ENCODE measurements at regions not wholly inside any gene's neighbourhood (a gene's known extent, or its start where the extent isn't known, plus 50 kb on each side); places are given as distances from the start of the nearest gene placed in this dataset.

DNA sequence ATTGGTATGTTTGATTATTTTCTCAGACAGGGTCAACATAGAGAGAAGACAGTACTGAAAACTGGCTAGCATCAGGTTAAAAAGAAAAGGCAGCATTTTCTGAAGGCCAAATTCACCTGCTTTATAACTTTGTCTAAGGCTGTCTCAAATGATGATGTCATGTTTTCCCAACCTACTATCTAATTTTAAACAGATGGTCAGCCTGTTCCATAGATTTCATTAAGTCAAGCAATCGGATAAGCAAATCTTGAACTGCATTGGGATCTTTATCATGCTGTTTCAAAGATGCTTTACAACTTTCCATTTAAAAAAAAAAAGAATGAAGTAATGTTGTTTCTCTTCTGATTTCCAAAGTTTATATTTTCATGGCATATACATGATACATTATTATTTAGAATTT lies 56.3 kb upstream of the SPOPL start:
- Histone ChIP-seq H3K36me3 (ENCODE audit: insufficient read depth) (no peaks in the 10 kb centered on the region), H3F3A (replicated peaks; ENCODE audit: low read depth) (no peaks in the 10 kb centered on the region), H3K9me2 (ENCODE audit: insufficient read depth) (0 out of 2 replicates have a peak, but pooled peaks cover 6% of the 10 kb centered on the region), H3K4me1 (ENCODE audit: insufficient read depth) (no peaks in the 10 kb centered on the region), H4K20me1 (replicated peaks; ENCODE audit: insufficient read depth) (no peaks in the 10 kb centered on the region), H3K27ac (ENCODE audit: low read depth) (no peak overlapping the region), H3K4me2 (no peak overlapping the region), H3K79me2 (replicated peaks; ENCODE audit: insufficient read depth) (no peaks in the 10 kb centered on the region), H3K4me3 (no peak overlapping the region), H3K27me3 (ENCODE audit: insufficient read depth) (no peaks in the 10 kb centered on the region), H2AFZ (no peak overlapping the region)
- Mint-ChIP-seq H3K27me3 (ENCODE audit: insufficient read depth, low read depth, poor library complexity) (peaks cover 6% of the 10 kb centered on the region), H3K36me3 (ENCODE audit: low read depth) (no peaks in the 10 kb centered on the region), H3K4me1 (peaks cover 3% of the 10 kb centered on the region), H3K27ac (no peak overlapping the region), H3K9me3 (no peaks in the 10 kb centered on the region), H3K4me3 (no peak overlapping the region)
- DNase-seq (ENCODE audit: low spot score) (no peak), ATAC-seq (no peak)
- TF ChIP-seq EZH2 (IDR thresholded peaks at IDR 0.05; ENCODE audit: low read depth, unreplicated experiment), result no peak
- no peak for TF ChIP-seq EZH2phosphoT487 (IDR thresholded peaks at IDR 0.05; ENCODE audit: unreplicated experiment)
- TF ChIP-seq, protein P1, sequence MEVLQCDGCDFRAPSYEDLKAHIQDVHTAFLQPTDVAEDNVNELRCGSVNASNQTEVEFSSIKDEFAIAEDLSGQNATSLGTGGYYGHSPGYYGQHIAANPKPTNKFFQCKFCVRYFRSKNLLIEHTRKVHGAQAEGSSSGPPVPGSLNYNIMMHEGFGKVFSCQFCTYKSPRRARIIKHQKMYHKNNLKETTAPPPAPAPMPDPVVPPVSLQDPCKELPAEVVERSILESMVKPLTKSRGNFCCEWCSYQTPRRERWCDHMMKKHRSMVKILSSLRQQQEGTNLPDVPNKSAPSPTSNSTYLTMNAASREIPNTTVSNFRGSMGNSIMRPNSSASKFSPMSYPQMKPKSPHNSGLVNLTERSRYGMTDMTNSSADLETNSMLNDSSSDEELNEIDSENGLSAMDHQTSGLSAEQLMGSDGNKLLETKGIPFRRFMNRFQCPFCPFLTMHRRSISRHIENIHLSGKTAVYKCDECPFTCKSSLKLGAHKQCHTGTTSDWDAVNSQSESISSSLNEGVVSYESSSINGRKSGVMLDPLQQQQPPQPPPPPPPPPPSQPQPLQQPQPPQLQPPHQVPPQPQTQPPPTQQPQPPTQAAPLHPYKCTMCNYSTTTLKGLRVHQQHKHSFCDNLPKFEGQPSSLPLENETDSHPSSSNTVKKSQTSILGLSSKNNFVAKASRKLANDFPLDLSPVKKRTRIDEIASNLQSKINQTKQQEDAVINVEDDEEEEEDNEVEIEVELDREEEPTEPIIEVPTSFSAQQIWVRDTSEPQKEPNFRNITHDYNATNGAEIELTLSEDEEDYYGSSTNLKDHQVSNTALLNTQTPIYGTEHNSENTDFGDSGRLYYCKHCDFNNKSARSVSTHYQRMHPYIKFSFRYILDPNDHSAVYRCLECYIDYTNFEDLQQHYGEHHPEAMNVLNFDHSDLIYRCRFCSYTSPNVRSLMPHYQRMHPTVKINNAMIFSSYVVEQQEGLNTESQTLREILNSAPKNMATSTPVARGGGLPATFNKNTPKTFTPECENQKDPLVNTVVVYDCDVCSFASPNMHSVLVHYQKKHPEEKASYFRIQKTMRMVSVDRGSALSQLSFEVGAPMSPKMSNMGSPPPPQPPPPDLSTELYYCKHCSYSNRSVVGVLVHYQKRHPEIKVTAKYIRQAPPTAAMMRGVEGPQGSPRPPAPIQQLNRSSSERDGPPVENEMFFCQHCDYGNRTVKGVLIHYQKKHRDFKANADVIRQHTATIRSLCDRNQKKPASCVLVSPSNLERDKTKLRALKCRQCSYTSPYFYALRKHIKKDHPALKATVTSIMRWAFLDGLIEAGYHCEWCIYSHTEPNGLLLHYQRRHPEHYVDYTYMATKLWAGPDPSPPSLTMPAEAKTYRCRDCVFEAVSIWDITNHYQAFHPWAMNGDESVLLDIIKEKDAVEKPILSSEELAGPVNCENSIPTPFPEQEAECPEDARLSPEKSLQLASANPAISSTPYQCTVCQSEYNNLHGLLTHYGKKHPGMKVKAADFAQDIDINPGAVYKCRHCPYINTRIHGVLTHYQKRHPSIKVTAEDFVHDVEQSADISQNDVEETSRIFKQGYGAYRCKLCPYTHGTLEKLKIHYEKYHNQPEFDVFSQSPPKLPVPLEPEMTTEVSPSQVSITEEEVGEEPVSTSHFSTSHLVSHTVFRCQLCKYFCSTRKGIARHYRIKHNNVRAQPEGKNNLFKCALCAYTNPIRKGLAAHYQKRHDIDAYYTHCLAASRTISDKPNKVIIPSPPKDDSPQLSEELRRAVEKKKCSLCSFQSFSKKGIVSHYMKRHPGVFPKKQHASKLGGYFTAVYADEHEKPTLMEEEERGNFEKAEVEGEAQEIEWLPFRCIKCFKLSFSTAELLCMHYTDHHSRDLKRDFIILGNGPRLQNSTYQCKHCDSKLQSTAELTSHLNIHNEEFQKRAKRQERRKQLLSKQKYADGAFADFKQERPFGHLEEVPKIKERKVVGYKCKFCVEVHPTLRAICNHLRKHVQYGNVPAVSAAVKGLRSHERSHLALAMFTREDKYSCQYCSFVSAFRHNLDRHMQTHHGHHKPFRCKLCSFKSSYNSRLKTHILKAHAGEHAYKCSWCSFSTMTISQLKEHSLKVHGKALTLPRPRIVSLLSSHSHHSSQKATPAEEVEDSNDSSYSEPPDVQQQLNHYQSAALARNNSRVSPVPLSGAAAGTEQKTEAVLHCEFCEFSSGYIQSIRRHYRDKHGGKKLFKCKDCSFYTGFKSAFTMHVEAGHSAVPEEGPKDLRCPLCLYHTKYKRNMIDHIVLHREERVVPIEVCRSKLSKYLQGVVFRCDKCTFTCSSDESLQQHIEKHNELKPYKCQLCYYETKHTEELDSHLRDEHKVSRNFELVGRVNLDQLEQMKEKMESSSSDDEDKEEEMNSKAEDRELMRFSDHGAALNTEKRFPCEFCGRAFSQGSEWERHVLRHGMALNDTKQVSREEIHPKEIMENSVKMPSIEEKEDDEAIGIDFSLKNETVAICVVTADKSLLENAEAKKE (CRISPR knock-in tag; IDR thresholded peaks at IDR 0.05), result no peak
- TF ChIP-seq, protein P2, sequence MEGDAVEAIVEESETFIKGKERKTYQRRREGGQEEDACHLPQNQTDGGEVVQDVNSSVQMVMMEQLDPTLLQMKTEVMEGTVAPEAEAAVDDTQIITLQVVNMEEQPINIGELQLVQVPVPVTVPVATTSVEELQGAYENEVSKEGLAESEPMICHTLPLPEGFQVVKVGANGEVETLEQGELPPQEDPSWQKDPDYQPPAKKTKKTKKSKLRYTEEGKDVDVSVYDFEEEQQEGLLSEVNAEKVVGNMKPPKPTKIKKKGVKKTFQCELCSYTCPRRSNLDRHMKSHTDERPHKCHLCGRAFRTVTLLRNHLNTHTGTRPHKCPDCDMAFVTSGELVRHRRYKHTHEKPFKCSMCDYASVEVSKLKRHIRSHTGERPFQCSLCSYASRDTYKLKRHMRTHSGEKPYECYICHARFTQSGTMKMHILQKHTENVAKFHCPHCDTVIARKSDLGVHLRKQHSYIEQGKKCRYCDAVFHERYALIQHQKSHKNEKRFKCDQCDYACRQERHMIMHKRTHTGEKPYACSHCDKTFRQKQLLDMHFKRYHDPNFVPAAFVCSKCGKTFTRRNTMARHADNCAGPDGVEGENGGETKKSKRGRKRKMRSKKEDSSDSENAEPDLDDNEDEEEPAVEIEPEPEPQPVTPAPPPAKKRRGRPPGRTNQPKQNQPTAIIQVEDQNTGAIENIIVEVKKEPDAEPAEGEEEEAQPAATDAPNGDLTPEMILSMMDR (conservative IDR thresholded peaks at IDR 0.05; ENCODE audit: low read depth in 2 of 2), result no peak
- TF ChIP-seq STAT1 (IDR thresholded peaks at IDR 0.05; ENCODE audit: unreplicated experiment), result no peak
- TF ChIP-seq, protein P3, sequence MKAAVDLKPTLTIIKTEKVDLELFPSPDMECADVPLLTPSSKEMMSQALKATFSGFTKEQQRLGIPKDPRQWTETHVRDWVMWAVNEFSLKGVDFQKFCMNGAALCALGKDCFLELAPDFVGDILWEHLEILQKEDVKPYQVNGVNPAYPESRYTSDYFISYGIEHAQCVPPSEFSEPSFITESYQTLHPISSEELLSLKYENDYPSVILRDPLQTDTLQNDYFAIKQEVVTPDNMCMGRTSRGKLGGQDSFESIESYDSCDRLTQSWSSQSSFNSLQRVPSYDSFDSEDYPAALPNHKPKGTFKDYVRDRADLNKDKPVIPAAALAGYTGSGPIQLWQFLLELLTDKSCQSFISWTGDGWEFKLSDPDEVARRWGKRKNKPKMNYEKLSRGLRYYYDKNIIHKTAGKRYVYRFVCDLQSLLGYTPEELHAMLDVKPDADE (IDR thresholded peaks at IDR 0.05), result no peak
- no peak for TF ChIP-seq CREB1 (CRISPR knock-in tag; IDR thresholded peaks at IDR 0.05; ENCODE audit: low read depth)
- TF ChIP-seq, protein P4, sequence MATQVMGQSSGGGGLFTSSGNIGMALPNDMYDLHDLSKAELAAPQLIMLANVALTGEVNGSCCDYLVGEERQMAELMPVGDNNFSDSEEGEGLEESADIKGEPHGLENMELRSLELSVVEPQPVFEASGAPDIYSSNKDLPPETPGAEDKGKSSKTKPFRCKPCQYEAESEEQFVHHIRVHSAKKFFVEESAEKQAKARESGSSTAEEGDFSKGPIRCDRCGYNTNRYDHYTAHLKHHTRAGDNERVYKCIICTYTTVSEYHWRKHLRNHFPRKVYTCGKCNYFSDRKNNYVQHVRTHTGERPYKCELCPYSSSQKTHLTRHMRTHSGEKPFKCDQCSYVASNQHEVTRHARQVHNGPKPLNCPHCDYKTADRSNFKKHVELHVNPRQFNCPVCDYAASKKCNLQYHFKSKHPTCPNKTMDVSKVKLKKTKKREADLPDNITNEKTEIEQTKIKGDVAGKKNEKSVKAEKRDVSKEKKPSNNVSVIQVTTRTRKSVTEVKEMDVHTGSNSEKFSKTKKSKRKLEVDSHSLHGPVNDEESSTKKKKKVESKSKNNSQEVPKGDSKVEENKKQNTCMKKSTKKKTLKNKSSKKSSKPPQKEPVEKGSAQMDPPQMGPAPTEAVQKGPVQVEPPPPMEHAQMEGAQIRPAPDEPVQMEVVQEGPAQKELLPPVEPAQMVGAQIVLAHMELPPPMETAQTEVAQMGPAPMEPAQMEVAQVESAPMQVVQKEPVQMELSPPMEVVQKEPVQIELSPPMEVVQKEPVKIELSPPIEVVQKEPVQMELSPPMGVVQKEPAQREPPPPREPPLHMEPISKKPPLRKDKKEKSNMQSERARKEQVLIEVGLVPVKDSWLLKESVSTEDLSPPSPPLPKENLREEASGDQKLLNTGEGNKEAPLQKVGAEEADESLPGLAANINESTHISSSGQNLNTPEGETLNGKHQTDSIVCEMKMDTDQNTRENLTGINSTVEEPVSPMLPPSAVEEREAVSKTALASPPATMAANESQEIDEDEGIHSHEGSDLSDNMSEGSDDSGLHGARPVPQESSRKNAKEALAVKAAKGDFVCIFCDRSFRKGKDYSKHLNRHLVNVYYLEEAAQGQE (IDR thresholded peaks at IDR 0.05; ENCODE audit: unreplicated experiment), result no peak
- TF ChIP-seq ZNF114 (CRISPR knock-in tag; IDR thresholded peaks at IDR 0.05), result no peak
- no peak for TF ChIP-seq POLR2AphosphoS5 (IDR thresholded peaks at IDR 0.05; ENCODE audit: low read depth)
- no peak for TF ChIP-seq JUNB (IDR thresholded peaks at IDR 0.05; ENCODE audit: unreplicated experiment)
- no peak for TF ChIP-seq NANOG (IDR thresholded peaks at IDR 0.05; ENCODE audit: borderline replicate concordance)
- TF ChIP-seq ZNF331 (CRISPR knock-in tag; IDR thresholded peaks at IDR 0.05; ENCODE audit: low read depth), result no peak

Data from GM23338 (cell line).